ENCODE measurements at regions not wholly inside any gene's neighbourhood (a gene's known extent, or its start where the extent isn't known, plus 50 kb on each side); places are given as distances from the start of the nearest gene placed in this dataset.

- H2BK5ac ChIP-seq (ENCODE audit: low read depth, low read length, poor library complexity, severe bottlenecking) = no peak overlapping the region
These were observed 193.3 kb upstream of the SNX2 start for GRCh38 chr5:122581629-122582028.

More at GRCh38 chr5:122581629-122582028, 193.3 kb upstream of the SNX2 start:
- Histone ChIP-seq H4K91ac (ENCODE audit: insufficient read depth, low read depth, low read length) (no peak overlapping the region), H4K8ac (ENCODE audit: low read depth in 2 of 2, low read length in 2 of 2) (no peak overlapping the region), H3K18ac (ENCODE audit: low read depth, low read length) (no peak overlapping the region), H4K20me1 (ENCODE audit: insufficient read depth, low read length) (no peaks in the 10 kb centered on the region), H3K79me1 (ENCODE audit: low read depth in 1 of 2, low read length in 2 of 2) (no peaks in the 10 kb centered on the region), H3K27ac (ENCODE audit: insufficient read depth, low read length) (no peak overlapping the region), H3K14ac (replicated peaks; ENCODE audit: low read depth, low read length) (no peak overlapping the region), H3K4me3 (ENCODE audit: insufficient read depth, low read depth, low read length) (no peak overlapping the region), H2BK15ac (ENCODE audit: low read depth, low read length) (no peak overlapping the region), H3K56ac (ENCODE audit: extremely low read depth, insufficient read depth, low read length) (no peak overlapping the region), H3K4me2 (ENCODE audit: low read depth, low read length) (no peak overlapping the region), H3K36me3 (ENCODE audit: control insufficient read depth, insufficient read depth, low read length) (no peaks in the 10 kb centered on the region), H3K9me3 (ENCODE audit: control insufficient read depth, insufficient read depth, low read length) (no peaks in the 10 kb centered on the region), H3K27me3 (ENCODE audit: control insufficient read depth, insufficient read depth, low read length) (peaks cover 2% of the 10 kb centered on the region), H3K9me1 (ENCODE audit: insufficient read depth, low read length) (no peaks in the 10 kb centered on the region), H2AK9ac (replicated peaks; ENCODE audit: low read depth, low read length, poor library complexity) (no peak overlapping the region), H3K4ac (ENCODE audit: low read depth, low read length) (no peak overlapping the region), H3K4me1 (ENCODE audit: control insufficient read depth, insufficient read depth, low read length) (peaks cover 6% of the 10 kb centered on the region), H3K23ac (ENCODE audit: low read depth, low read length) (no peak overlapping the region), H2BK120ac (ENCODE audit: low read depth, low read length) (no peak overlapping the region), H4K5ac (ENCODE audit: low read depth, low read length) (no peak overlapping the region), H2BK20ac (ENCODE audit: low read depth, low read length) (no peak overlapping the region), H2AFZ (replicated peaks; ENCODE audit: low read length, poor library complexity) (no peak overlapping the region), H3K9ac (ENCODE audit: low read depth, low read length) (no peak overlapping the region), H2AK5ac (ENCODE audit: low read depth, low read length) (no peak overlapping the region)
- in situ Hi-C loops (cut with MboI; ENCODE audit: low sequenced_read_pairs) = no loop called here
- TF ChIP-seq RAD21 (IDR thresholded peaks at IDR 0.05; ENCODE audit: low read length) (no peak), BHLHE40 (IDR thresholded peaks at IDR 0.05; ENCODE audit: low read depth, low read length) (no peak), RFX5 (IDR thresholded peaks at IDR 0.05; ENCODE audit: low read depth, low read length) (no peak), CTCF (conservative IDR thresholded peaks at IDR 0.05; ENCODE audit: low read depth, low read length) (no peak), FOS (IDR thresholded peaks at IDR 0.05; ENCODE audit: low read depth, low read length) (no peak), MAFK (IDR thresholded peaks at IDR 0.05; ENCODE audit: low read depth, low read length) (no peak), USF2 (IDR thresholded peaks at IDR 0.05; ENCODE audit: low read depth, low read length) (no peak), POLR2A (IDR thresholded peaks at IDR 0.05; ENCODE audit: low read depth, low read length) (no peak), NFE2L2 (IDR thresholded peaks at IDR 0.05; ENCODE audit: low read depth, low read length) (no peak), CEBPB (IDR thresholded peaks at IDR 0.05; ENCODE audit: low read depth, low read length) (no peak), CHD1 (IDR thresholded peaks at IDR 0.05; ENCODE audit: low read depth, low read length) (no peak), MAZ (IDR thresholded peaks at IDR 0.05; ENCODE audit: borderline replicate concordance, low read depth, low read length) (no peak), ELK1 (IDR thresholded peaks at IDR 0.05; ENCODE audit: borderline replicate concordance, low read depth, low read length) (no peak), RCOR1 (IDR thresholded peaks at IDR 0.05; ENCODE audit: insufficient replicate concordance, low read length) (no peak), SMC3 (IDR thresholded peaks at IDR 0.05; ENCODE audit: low read depth, low read length) (no peak), MXI1 (IDR thresholded peaks at IDR 0.05; ENCODE audit: borderline replicate concordance, low read depth, low read length) (no peak)
- WGBS, 2 experiments (ENCODE audit: extremely low coverage in 2 of 2, insufficient read length in 1 of 2) = 50% methylated on average over 1 of the region's 7 CpGs; no CpG with 5 or more reads in 1 of the 2 experiments
- ChIA-PET CTCF (no interaction called here), POLR2A (ENCODE audit: unreplicated experiment) (no interaction called here)
- no peak for DNase-seq
- no TSS peak for BruUV-seq (replicated peaks)
- dilution Hi-C loops (cut with HindIII; ENCODE audit: low sequenced_read_pairs, unreplicated experiment) = no loop called here
- intact Hi-C loops (cut with micrococcal nuclease) = no loop called here
- ATAC-seq (ENCODE audit: low read depth) = no peak

Measured in IMR-90 (cell line).